Vagina (tissue), 2 donors: ENCODE measurements at regions not wholly inside any gene's neighbourhood (a gene's known extent, or its start where the extent isn't known, plus 50 kb on each side); places are given as distances from the start of the nearest gene placed in this dataset.

Source experiments
- DNase-seq, 2 donors: peaks; one replicate each; pipeline ENCODE4 v3.0.0-alpha.2; 2017; ENCODE audit errors: extremely low spot score in 2 of 2
- H3K27ac ChIP-seq: fragments of 200-600 bp; sonication (generic); one replicate; pipeline ENCODE4 v1.5.1; 2019
- H3K27me3 ChIP-seq: fragments of 200-600 bp; sonication (generic); one replicate; pipeline ENCODE4 v1.5.1; 2019
- H3K36me3 ChIP-seq, 2 donors: fragments of 200-600 bp; sonication (generic); one replicate each; pipeline ENCODE4 v1.5.1; 2017 to 2019
- H3K4me1 ChIP-seq: fragments of 200-600 bp; sonication (generic); one replicate; pipeline ENCODE4 v1.5.1; 2019
- H3K4me3 ChIP-seq, 2 donors: fragments of 200-600 bp; sonication (generic); 1 replicate in 1 of 2; 2 replicates in 1 of 2; pipeline ENCODE4 v1.5.1; 2016 to 2019
- H3K9me3 ChIP-seq: fragments of 200-600 bp; sonication (generic); one replicate; pipeline ENCODE4 v1.5.1; 2019
- CTCF ChIP-seq, 3 experiments: fragments of 450-650 bp in 2 of 3; fragments of 200-600 bp in 1 of 3; sonication (generic) in 1 of 3; IDR thresholded peaks; one replicate each; pipeline ENCODE4 v1.5.1; 2017 to 2019; ENCODE audit warnings: antibody characterized with exemption in 3 of 3, mild to moderate bottlenecking in 2 of 3, moderate library complexity in 2 of 3
- POLR2A ChIP-seq, 2 donors: fragments of 450-650 bp; IDR thresholded peaks; one replicate each; pipeline ENCODE4 v1.6.1; 2017; ENCODE audit warnings: antibody characterized with exemption in 2 of 2, mild to moderate bottlenecking in 2 of 2, moderate library complexity in 2 of 2
- POLR2AphosphoS5 ChIP-seq, 2 donors: sonication (generic); formaldehyde crosslinking; IDR thresholded peaks; one replicate each; pipeline ENCODE4 v1.9.0; 2017; ENCODE audit warnings: antibody characterized with exemption in 2 of 2, mild to moderate bottlenecking in 2 of 2, low read depth in 1 of 2; ENCODE audit not compliant: insufficient read depth in 1 of 2
- intact Hi-C: fragments of 100-400 bp; cut with DNase I; formaldehyde crosslinking; loops from one replicate; pipeline ENCODE4 v1.15.1; 2023

- no peak for TF ChIP-seq CTCF (IDR thresholded peaks at IDR 0.05)
- intact Hi-C loops: no loop called here
- no peaks in the 10 kb centered on the region for H3K27me3 ChIP-seq
- no peak overlapping the region for H3K4me3 ChIP-seq
- no peaks in the 10 kb centered on the region for H3K9me3 ChIP-seq
- no peak for DNase-seq
- H3K36me3 ChIP-seq: no peaks in the 10 kb centered on the region
- no peak overlapping the region for H3K27ac ChIP-seq
- no peaks in the 10 kb centered on the region for H3K4me1 ChIP-seq
These were observed 51.4 kb upstream of the ITGA6 start for GRCh38 chr2:172376016-172376415.

- DNase-seq: no peak
- H3K4me1 ChIP-seq: no peaks in the 10 kb centered on the region
- TF ChIP-seq CTCF (IDR thresholded peaks at IDR 0.05) (no peak), POLR2AphosphoS5 (IDR thresholded peaks at IDR 0.05; ENCODE audit: insufficient read depth in 1 of 2, low read depth in 1 of 2) (no peak), POLR2A (IDR thresholded peaks at IDR 0.05) (no peak)
- no peak overlapping the region for H3K27ac ChIP-seq
- no peak overlapping the region for H3K4me3 ChIP-seq
- H3K27me3 ChIP-seq: no peaks in the 10 kb centered on the region
- no peaks in the 10 kb centered on the region for H3K36me3 ChIP-seq
- H3K9me3 ChIP-seq: no peaks in the 10 kb centered on the region
- intact Hi-C loops: no loop called here
These were observed 50.8 kb upstream of the ITGA6 start for GRCh38 chr2:172376505-172377125.

GRCh38 chr2:172377408-172377807, 50.0 kb upstream of the ITGA6 start:
- DNase-seq: no peak
- Histone ChIP-seq H3K27me3 (no peaks in the 10 kb centered on the region), H3K27ac (no peak overlapping the region), H3K4me1 (no peaks in the 10 kb centered on the region), H3K9me3 (no peaks in the 10 kb centered on the region), H3K36me3 (no peaks in the 10 kb centered on the region), H3K4me3 (no peak overlapping the region)
- intact Hi-C loops: no loop called here
- TF ChIP-seq POLR2AphosphoS5 (IDR thresholded peaks at IDR 0.05; ENCODE audit: insufficient read depth in 1 of 2, low read depth in 1 of 2) (no peak), CTCF (IDR thresholded peaks at IDR 0.05) (no peak), POLR2A (IDR thresholded peaks at IDR 0.05) (no peak)
